ENCODE measurements at regions not wholly inside any gene's neighbourhood (a gene's known extent, or its start where the extent isn't known, plus 50 kb on each side); places are given as distances from the start of the nearest gene placed in this dataset.

GRCh38 chr9:75418518-75418917 lies 330.2 kb downstream of the OSTF1 start:
- Mint-ChIP-seq H3K9me3 (no peaks in the 10 kb centered on the region), H3K4me1 (peaks cover 47% of the 10 kb centered on the region), H3K36me3 (ENCODE audit: low read depth) (no peaks in the 10 kb centered on the region), H3K27ac (no peak overlapping the region), H3K27me3 (ENCODE audit: low read depth, poor library complexity) (no peaks in the 10 kb centered on the region), H3K4me3 (no peak overlapping the region)
- no peak for DNase-seq
- TF ChIP-seq, protein P1, sequence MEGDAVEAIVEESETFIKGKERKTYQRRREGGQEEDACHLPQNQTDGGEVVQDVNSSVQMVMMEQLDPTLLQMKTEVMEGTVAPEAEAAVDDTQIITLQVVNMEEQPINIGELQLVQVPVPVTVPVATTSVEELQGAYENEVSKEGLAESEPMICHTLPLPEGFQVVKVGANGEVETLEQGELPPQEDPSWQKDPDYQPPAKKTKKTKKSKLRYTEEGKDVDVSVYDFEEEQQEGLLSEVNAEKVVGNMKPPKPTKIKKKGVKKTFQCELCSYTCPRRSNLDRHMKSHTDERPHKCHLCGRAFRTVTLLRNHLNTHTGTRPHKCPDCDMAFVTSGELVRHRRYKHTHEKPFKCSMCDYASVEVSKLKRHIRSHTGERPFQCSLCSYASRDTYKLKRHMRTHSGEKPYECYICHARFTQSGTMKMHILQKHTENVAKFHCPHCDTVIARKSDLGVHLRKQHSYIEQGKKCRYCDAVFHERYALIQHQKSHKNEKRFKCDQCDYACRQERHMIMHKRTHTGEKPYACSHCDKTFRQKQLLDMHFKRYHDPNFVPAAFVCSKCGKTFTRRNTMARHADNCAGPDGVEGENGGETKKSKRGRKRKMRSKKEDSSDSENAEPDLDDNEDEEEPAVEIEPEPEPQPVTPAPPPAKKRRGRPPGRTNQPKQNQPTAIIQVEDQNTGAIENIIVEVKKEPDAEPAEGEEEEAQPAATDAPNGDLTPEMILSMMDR (IDR thresholded peaks at IDR 0.05): no peak

GRCh38 chr9:75422944-75423522 lies 334.7 kb downstream of the OSTF1 start:
- Mint-ChIP-seq H3K9me3 (no peaks in the 10 kb centered on the region), H3K27ac (no peak overlapping the region), H3K27me3 (ENCODE audit: low read depth, poor library complexity) (peaks cover 4% of the 10 kb centered on the region), H3K4me1 (peaks cover 32% of the 10 kb centered on the region), H3K36me3 (ENCODE audit: low read depth) (no peaks in the 10 kb centered on the region), H3K4me3 (no peak overlapping the region)
- no peak for DNase-seq
- TF ChIP-seq, protein P1 (IDR thresholded peaks at IDR 0.05): no peak

GRCh38 chr9:75429531-75430475 lies 341.5 kb downstream of the OSTF1 start:
- Mint-ChIP-seq H3K4me1 (peaks cover 53% of the 10 kb centered on the region), H3K27ac (peak overlapping the region; percentile 2)
- TF ChIP-seq, protein P1 (IDR thresholded peaks at IDR 0.05): no peak

DNA sequence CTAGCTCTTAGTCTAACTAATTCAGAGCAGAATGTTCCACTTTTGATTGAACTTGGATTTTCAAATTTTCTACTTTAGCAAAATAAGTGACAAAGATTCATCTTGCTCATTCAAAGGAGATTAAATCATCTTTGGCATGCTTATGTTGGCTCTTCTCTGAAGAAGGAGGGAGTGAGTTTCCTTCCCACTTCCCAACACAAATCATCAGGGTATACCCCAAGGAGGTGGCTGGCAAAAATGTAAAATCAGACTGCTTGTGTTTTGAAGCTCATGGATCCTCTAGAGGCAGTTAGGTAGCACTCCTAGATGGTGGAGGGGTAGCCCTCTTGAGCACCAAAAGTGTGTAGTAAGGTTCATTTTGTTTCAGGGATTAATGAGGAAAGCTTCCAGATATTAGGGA lies 343.1 kb downstream of the OSTF1 start:
- H3K27me3 Mint-ChIP-seq (ENCODE audit: low read depth, poor library complexity): peaks cover 4% of the 10 kb centered on the region
- H3K4me3 Mint-ChIP-seq: peak overlapping the region; percentile 22
- peak overlapping the region; percentile 96 for H3K27ac Mint-ChIP-seq
- H3K4me1 Mint-ChIP-seq: peaks cover 60% of the 10 kb centered on the region
- H3K36me3 Mint-ChIP-seq (ENCODE audit: low read depth): no peaks in the 10 kb centered on the region
- TF ChIP-seq, protein P1 (IDR thresholded peaks at IDR 0.05): no peak
- no peak for DNase-seq
- H3K9me3 Mint-ChIP-seq: peaks cover 3% of the 10 kb centered on the region

More at GRCh38 chr9:75429531-75430475, 341.5 kb downstream of the OSTF1 start:
- Mint-ChIP-seq H3K27me3 (ENCODE audit: low read depth, poor library complexity) (peaks cover 4% of the 10 kb centered on the region), H3K36me3 (ENCODE audit: low read depth) (no peaks in the 10 kb centered on the region), H3K4me3 (no peak overlapping the region), H3K9me3 (peaks cover 3% of the 10 kb centered on the region)
- DNase-seq: no peak

- Mint-ChIP-seq H3K27me3 (ENCODE audit: low read depth, poor library complexity) (peaks cover 4% of the 10 kb centered on the region), H3K4me1 (peaks cover 60% of the 10 kb centered on the region)
- TF ChIP-seq, protein P1 (IDR thresholded peaks at IDR 0.05): no peak
Measured at GRCh38 chr9:75432386-75432785, 344.1 kb downstream of the OSTF1 start.

More at GRCh38 chr9:75432386-75432785, 344.1 kb downstream of the OSTF1 start:
- DNase-seq: peak; percentile 30
- Mint-ChIP-seq H3K36me3 (ENCODE audit: low read depth) (no peaks in the 10 kb centered on the region), H3K4me3 (no peak overlapping the region), H3K27ac (peak overlapping the region; percentile 84), H3K9me3 (peaks cover 3% of the 10 kb centered on the region)

All from nephron progenitor cell (in vitro differentiated cells).